H9 (cell line): ENCODE measurements at regions not wholly inside any gene's neighbourhood (a gene's known extent, or its start where the extent isn't known, plus 50 kb on each side); places are given as distances from the start of the nearest gene placed in this dataset.
A peak's percentile ranks its signal among the peaks of the same experiment; 100 is the strongest.

Experiments used
- DNase-seq: peaks from one replicate; pipeline ENCODE4 v3.0.0-alpha.2; 2017
- H2AFZ ChIP-seq: one replicate; pipeline ENCODE4 v1.6.1; 2013; ENCODE audit warnings: mild to moderate bottlenecking, low read length, control low read depth, moderate library complexity
- H2AK5ac ChIP-seq: 2 replicates; pipeline ENCODE4 v1.6.1; 2013; ENCODE audit warnings: low read length, control low read depth, mixed read lengths; ENCODE audit not compliant: insufficient read length
- H2BK120ac ChIP-seq: one replicate; pipeline ENCODE4 v1.6.1; 2013; ENCODE audit warnings: low read depth, mild to moderate bottlenecking, low read length, control low read depth, inconsistent platforms; ENCODE audit not compliant: poor library complexity, severe bottlenecking
- H2BK12ac ChIP-seq: 2 replicates; pipeline ENCODE4 v1.6.1; 2013; ENCODE audit warnings: low read length, control low read depth, mixed read lengths, low read depth; ENCODE audit not compliant: insufficient read length
- H2BK15ac ChIP-seq: 2 replicates; pipeline ENCODE4 v1.6.1; 2013; ENCODE audit warnings: low read depth, low read length, control low read depth
- H2BK20ac ChIP-seq: one replicate; pipeline ENCODE4 v1.6.1; 2013; ENCODE audit warnings: low read depth, mild to moderate bottlenecking, low read length, control low read depth, inconsistent platforms; ENCODE audit not compliant: poor library complexity, severe bottlenecking
- H2BK5ac ChIP-seq: 2 replicates; pipeline ENCODE4 v1.6.1; 2013; ENCODE audit warnings: low read length, control low read depth, mixed read lengths; ENCODE audit not compliant: insufficient read length
- H3K14ac ChIP-seq: 2 replicates; pipeline ENCODE4 v1.6.1; 2013; ENCODE audit warnings: low read length, control low read depth; ENCODE audit not compliant: insufficient read depth
- H3K18ac ChIP-seq: 2 replicates; pipeline ENCODE4 v1.6.1; 2013; ENCODE audit warnings: low read depth, mild to moderate bottlenecking, mixed read lengths, low read length, control low read depth; ENCODE audit not compliant: insufficient read length
- H3K23ac ChIP-seq: 2 replicates; pipeline ENCODE4 v1.6.1; 2013; ENCODE audit warnings: low read length, control low read depth, mixed read lengths, low read depth; ENCODE audit not compliant: insufficient read length
- H3K23me2 ChIP-seq: 2 replicates; pipeline ENCODE4 v1.6.1; 2013; ENCODE audit warnings: low read depth, mild to moderate bottlenecking, mixed read lengths, low read length, control low read depth; ENCODE audit not compliant: insufficient read length, poor library complexity, severe bottlenecking
- H3K27ac ChIP-seq: 2 replicates; pipeline ENCODE4 v1.5.1; 2013; ENCODE audit warnings: low read length, control low read depth, mixed read lengths, low read depth; ENCODE audit not compliant: insufficient read length
- H3K27me3 ChIP-seq: 2 replicates; pipeline ENCODE4 v1.6.1; 2013; ENCODE audit warnings: low read length, control low read depth, inconsistent platforms; ENCODE audit not compliant: insufficient read depth
- H3K4ac ChIP-seq: 2 replicates; pipeline ENCODE4 v1.6.1; 2013; ENCODE audit warnings: low read depth, mild to moderate bottlenecking, control low read depth, inconsistent platforms, low read length, moderate library complexity
- H3K4me1 ChIP-seq: 2 replicates; pipeline ENCODE4 v1.6.1; 2013; ENCODE audit warnings: low read length, control low read depth, inconsistent platforms; ENCODE audit not compliant: insufficient read depth
- H3K4me2 ChIP-seq: 2 replicates; pipeline ENCODE4 v1.6.1; 2013; ENCODE audit warnings: low read length, control low read depth, mixed read lengths; ENCODE audit not compliant: insufficient read length, insufficient read depth
- H3K56ac ChIP-seq: 2 replicates; pipeline ENCODE4 v1.6.1; 2013; ENCODE audit warnings: low read depth, mild to moderate bottlenecking, mixed read lengths, low read length, control low read depth; ENCODE audit not compliant: insufficient read length
- H3K79me1 ChIP-seq: 2 replicates; pipeline ENCODE4 v1.6.1; 2013; ENCODE audit warnings: low read depth, mild to moderate bottlenecking, moderate library complexity, low read length, control low read depth, inconsistent platforms; ENCODE audit not compliant: insufficient read depth, poor library complexity, severe bottlenecking
- H3K79me2 ChIP-seq: 2 replicates; pipeline ENCODE4 v1.6.1; 2013; ENCODE audit warnings: low read length, control low read depth, inconsistent platforms; ENCODE audit not compliant: insufficient read depth
- H3K9ac ChIP-seq: 2 replicates; pipeline ENCODE4 v1.6.1; 2013; ENCODE audit warnings: low read length, control low read depth, mixed read lengths; ENCODE audit not compliant: insufficient read length; ENCODE audit errors: extremely low read depth
- H3K9me3 ChIP-seq: one replicate; pipeline ENCODE4 v1.6.1; 2013; ENCODE audit warnings: low read depth, low read length, inconsistent platforms; ENCODE audit not compliant: control insufficient read depth
- H3T11ph ChIP-seq: one replicate; pipeline ENCODE4 v1.6.1; 2013; ENCODE audit warnings: mild to moderate bottlenecking, low read length, control low read depth, inconsistent platforms
- H4K20me1 ChIP-seq: one replicate; pipeline ENCODE4 v1.6.1; 2013; ENCODE audit not compliant: control insufficient read depth, insufficient read length, insufficient read depth
- H4K5ac ChIP-seq: 2 replicates; pipeline ENCODE4 v1.6.1; 2013; ENCODE audit warnings: low read depth, mild to moderate bottlenecking, mixed read lengths, low read length, control low read depth; ENCODE audit not compliant: insufficient read length
- H4K8ac ChIP-seq: replicated peaks from 2 replicates; pipeline ENCODE4 v1.6.1; 2013; ENCODE audit warnings: low read length, control low read depth, mixed read lengths, low read depth; ENCODE audit not compliant: insufficient read length
- H4K91ac ChIP-seq: 2 replicates; pipeline ENCODE4 v1.6.1; 2013; ENCODE audit warnings: low read depth, mild to moderate bottlenecking, moderate library complexity, mixed read lengths, low read length, control low read depth; ENCODE audit not compliant: insufficient read length
- H3K27ac Mint-ChIP-seq, 3 experiments: 2 replicates in 2 of 3; 3 replicates in 1 of 3; pipeline ENCODE4 v1.8.0; 2020 to 2021; ENCODE audit warnings: mixed read lengths in 3 of 3, mild to moderate bottlenecking in 1 of 3, moderate library complexity in 1 of 3
- H3K27me3 Mint-ChIP-seq: 2 replicates; pipeline ENCODE4 v1.8.0; 2021; ENCODE audit warnings: low read depth, mild to moderate bottlenecking, moderate library complexity, mixed read lengths
- H3K36me3 Mint-ChIP-seq, 3 experiments: 2 replicates in 2 of 3; 3 replicates in 1 of 3; pipeline ENCODE4 v1.8.0; 2020 to 2021; ENCODE audit warnings: low read depth in 3 of 3, mixed read lengths in 3 of 3; ENCODE audit not compliant: insufficient read depth in 1 of 3
- H3K4me1 Mint-ChIP-seq, 2 experiments: 2 replicates each; pipeline ENCODE4 v1.8.0; 2020; ENCODE audit warnings: mixed read lengths in 2 of 2
- H3K4me3 Mint-ChIP-seq, 2 experiments: 2 replicates in 1 of 2; 3 replicates in 1 of 2; pipeline ENCODE4 v1.8.0; 2020 to 2021; ENCODE audit warnings: mild to moderate bottlenecking in 2 of 2, mixed read lengths in 2 of 2, moderate library complexity in 1 of 2
- H3K9me3 Mint-ChIP-seq, 2 experiments: 2 replicates in 1 of 2; 3 replicates in 1 of 2; pipeline ENCODE4 v1.8.0; 2020; ENCODE audit warnings: mild to moderate bottlenecking in 2 of 2, mixed read lengths in 2 of 2, moderate library complexity in 1 of 2
- WGBS: extraction: QIAGEN DNeasy Blood & Tissue Kit; methylation state at CpG from one replicate; pipeline ENCODE4 v1.1.7; 2013; ENCODE audit warnings: missing lambda C conversion rate, low lambda C conversion rate, mixed read lengths; ENCODE audit not compliant: insufficient read length; ENCODE audit errors: extremely low coverage; 5-methylcytosine and 5-hydroxymethylcytosine counted together
- TF ChIP-seq, protein P1 (sequence below): fragments of 200-600 bp; sonication (generic); conservative IDR thresholded peaks from 3 replicates; pipeline ENCODE4 v1.8.0; 2021; ENCODE audit warnings: antibody characterized with exemption, mild to moderate bottlenecking

DNA sequence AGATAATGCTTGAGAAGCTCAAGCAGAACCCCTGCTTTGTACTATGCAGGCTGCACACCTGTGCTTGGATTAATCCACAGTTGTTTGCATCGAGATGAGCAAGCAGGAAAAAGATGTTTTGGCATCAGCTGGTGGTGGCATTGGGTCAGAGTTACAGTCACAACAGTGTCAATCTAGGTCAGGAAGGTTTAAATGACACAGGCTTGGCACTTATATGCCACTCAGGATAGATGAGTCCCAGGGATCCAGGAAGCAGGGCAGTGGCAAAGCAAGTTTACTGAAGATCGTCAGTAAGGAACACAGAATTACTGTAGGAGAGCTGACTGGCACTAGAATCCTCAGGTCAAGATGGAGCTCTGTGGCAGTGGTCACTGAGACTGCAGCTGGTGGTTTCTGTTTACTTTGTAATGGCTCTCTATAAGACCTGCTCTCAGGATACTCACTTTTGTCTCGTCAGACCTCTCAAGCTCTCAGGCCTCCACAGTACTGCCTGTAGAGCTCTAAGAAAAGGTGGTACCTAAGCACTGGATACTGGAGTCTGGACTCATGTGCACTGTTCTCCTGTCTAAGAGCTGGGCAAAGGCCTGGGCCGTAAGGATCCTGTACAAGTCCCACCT is 110.1 kb upstream of the HS3ST5 start:
- Histone ChIP-seq H4K91ac (no peak overlapping the region), H4K5ac (no peak overlapping the region), H2BK12ac (no peak overlapping the region), H3K4me2 (no peak overlapping the region), H2BK5ac (no peak overlapping the region), H3K23ac (no peak overlapping the region), H2AK5ac (no peak overlapping the region), H3K9ac (no peak overlapping the region), H3K23me2 (no peaks in the 10 kb centered on the region), H3K27ac (no peak overlapping the region), H3K27me3 (no peaks in the 10 kb centered on the region), H3K14ac (no peak overlapping the region), H2BK20ac (no peak overlapping the region), H2BK15ac (no peak overlapping the region), H3T11ph (no peak overlapping the region), H2AFZ (no peak overlapping the region), H3K79me2 (no peaks in the 10 kb centered on the region), H3K18ac (no peak overlapping the region), H2BK120ac (no peak overlapping the region), H4K20me1 (no peaks in the 10 kb centered on the region), H3K56ac (no peak overlapping the region), H3K79me1 (no peaks in the 10 kb centered on the region), H3K9me3 (no peaks in the 10 kb centered on the region), H4K8ac (no peak overlapping the region), H3K4ac (no peak overlapping the region), H3K4me1 (no peaks in the 10 kb centered on the region)
- H3K9me3 Mint-ChIP-seq = no peaks in the 10 kb centered on the region
- TF ChIP-seq, protein P1, sequence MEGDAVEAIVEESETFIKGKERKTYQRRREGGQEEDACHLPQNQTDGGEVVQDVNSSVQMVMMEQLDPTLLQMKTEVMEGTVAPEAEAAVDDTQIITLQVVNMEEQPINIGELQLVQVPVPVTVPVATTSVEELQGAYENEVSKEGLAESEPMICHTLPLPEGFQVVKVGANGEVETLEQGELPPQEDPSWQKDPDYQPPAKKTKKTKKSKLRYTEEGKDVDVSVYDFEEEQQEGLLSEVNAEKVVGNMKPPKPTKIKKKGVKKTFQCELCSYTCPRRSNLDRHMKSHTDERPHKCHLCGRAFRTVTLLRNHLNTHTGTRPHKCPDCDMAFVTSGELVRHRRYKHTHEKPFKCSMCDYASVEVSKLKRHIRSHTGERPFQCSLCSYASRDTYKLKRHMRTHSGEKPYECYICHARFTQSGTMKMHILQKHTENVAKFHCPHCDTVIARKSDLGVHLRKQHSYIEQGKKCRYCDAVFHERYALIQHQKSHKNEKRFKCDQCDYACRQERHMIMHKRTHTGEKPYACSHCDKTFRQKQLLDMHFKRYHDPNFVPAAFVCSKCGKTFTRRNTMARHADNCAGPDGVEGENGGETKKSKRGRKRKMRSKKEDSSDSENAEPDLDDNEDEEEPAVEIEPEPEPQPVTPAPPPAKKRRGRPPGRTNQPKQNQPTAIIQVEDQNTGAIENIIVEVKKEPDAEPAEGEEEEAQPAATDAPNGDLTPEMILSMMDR = no peak
- no CpG with 5 or more reads among the region's 4 CpGs for WGBS
- H3K4me3 Mint-ChIP-seq = no peak overlapping the region
- H3K27me3 Mint-ChIP-seq = no peaks in the 10 kb centered on the region
- peaks cover 15% of the 10 kb centered on the region in 2 experiments for H3K4me1 Mint-ChIP-seq
- no peak for DNase-seq
- peaks cover 0 to 14% (median 0%) of the 10 kb centered on the region in 3 experiments; a peak in 1 of 7 replicates for H3K36me3 Mint-ChIP-seq
- peak overlapping the region; percentile 50 to 70 (median 68); a peak in 5 of 7 replicates for H3K27ac Mint-ChIP-seq
